Endothelial cell of umbilical vein (primary cell): ENCODE measurements at regions not wholly inside any gene's neighbourhood (a gene's known extent, or its start where the extent isn't known, plus 50 kb on each side); places are given as distances from the start of the nearest gene placed in this dataset.

Experiments used
- BruUV-seq: library from RNA; stranded (reverse); fragments of 400-500 nt; replicated peaks from 2 replicates; lab custom pipeline; 2021; lab: Mats Ljungman, UMichigan
- CTCF ChIA-PET: fragments of 300-600, 350-600 bp; sonication (Branson Sonifier 250); formaldehyde crosslinking; loops from one replicate; lab custom pipeline; 2021; ENCODE audit warnings: antibody characterized with exemption, inconsistent platforms; lab: Charles Lee
- POLR2A ChIA-PET: fragments of 300-600, 350-600 bp; sonication (Branson Sonifier 250); formaldehyde crosslinking; loops from one replicate; lab custom pipeline; 2021; ENCODE audit warnings: antibody characterized with exemption, inconsistent platforms; lab: Charles Lee
- DNase-seq: peaks from one replicate; pipeline ENCODE4 v3.0.0-alpha.2; 2011; ENCODE audit warnings: low read depth, low spot score
- FAIRE-seq: peaks from 2 replicates; lab custom pipeline; 2011; peaks lifted over from hg19 to GRCh38; lab: Jason Lieb, UNC
- H2AFZ ChIP-seq: 2 replicates; pipeline ENCODE4 v1.6.0; 2012; ENCODE audit warnings: low read depth, low read length, control low read depth, inconsistent platforms
- H3K27ac ChIP-seq: 2 replicates; pipeline ENCODE4 v1.5.1; 2011; ENCODE audit warnings: low read depth, mild to moderate bottlenecking, control low read depth, low read length, moderate library complexity; ENCODE audit not compliant: insufficient read depth
- H3K27me3 ChIP-seq, 2 experiments: 2 replicates each; pipeline versions ENCODE4 v1.6.0 to v1.6.1; 2011; ENCODE audit warnings: low read length in 2 of 2, mixed read lengths in 1 of 2; ENCODE audit not compliant: control insufficient read depth in 2 of 2, insufficient read depth in 2 of 2
- H3K36me3 ChIP-seq, 2 experiments: 2 replicates in 1 of 2; 3 replicates in 1 of 2; pipeline ENCODE4 v1.5.1; 2011; ENCODE audit warnings: low read length in 2 of 2, mild to moderate bottlenecking in 1 of 2, moderate library complexity in 1 of 2; ENCODE audit not compliant: control insufficient read depth in 2 of 2, insufficient read depth in 2 of 2; ENCODE audit errors: extremely low read depth in 1 of 2
- H3K4me1 ChIP-seq: 3 replicates; pipeline ENCODE4 v1.5.1; 2011; ENCODE audit warnings: mild to moderate bottlenecking, low read length; ENCODE audit not compliant: control insufficient read depth, insufficient read depth; ENCODE audit errors: extremely low read depth
- H3K4me2 ChIP-seq: 2 replicates; pipeline ENCODE4 v1.6.1; 2011; ENCODE audit warnings: low read length, control low read depth, mixed read lengths; ENCODE audit not compliant: insufficient read depth
- H3K4me3 ChIP-seq, 3 experiments: fragments of 200-600 bp in 1 of 3; sonication (generic), shearing (Covaris generic) in 1 of 3; replicated peaks in 1 of 3; 2 replicates each; pipeline ENCODE4 v1.5.1; 2011 to 2016; ENCODE audit warnings: control low read depth in 3 of 3, low read length in 3 of 3, mild to moderate bottlenecking in 2 of 3, inconsistent platforms in 1 of 3, low read depth in 1 of 3, moderate library complexity in 1 of 3; ENCODE audit not compliant: insufficient read depth in 1 of 3
- H3K79me2 ChIP-seq: 2 replicates; pipeline ENCODE4 v1.6.0; 2012; ENCODE audit warnings: low read length, inconsistent platforms; ENCODE audit not compliant: control insufficient read depth, insufficient read depth
- H3K9ac ChIP-seq: replicated peaks from 2 replicates; pipeline ENCODE3; 2011; ENCODE audit warnings: low read length, control low read depth; ENCODE audit not compliant: insufficient read depth; ENCODE audit errors: extremely low read depth
- H3K9me1 ChIP-seq: replicated peaks from 3 replicates; pipeline ENCODE4 v1.6.0; 2011; ENCODE audit warnings: mild to moderate bottlenecking, low read length; ENCODE audit not compliant: control insufficient read depth, insufficient read depth; ENCODE audit errors: extremely low read depth
- H3K9me3 ChIP-seq: replicated peaks from 2 replicates; pipeline ENCODE4 v1.5.1; 2012; ENCODE audit warnings: low read length, inconsistent platforms; ENCODE audit not compliant: control insufficient read depth, insufficient read depth
- H4K20me1 ChIP-seq: replicated peaks from 2 replicates; pipeline ENCODE3; 2011; ENCODE audit warnings: mild to moderate bottlenecking, low read length; ENCODE audit not compliant: control insufficient read depth, insufficient read depth; ENCODE audit errors: extremely low read depth
- CTCF ChIP-seq, 2 donors: IDR thresholded peaks; 1 replicate in 1 of 2; 2 replicates in 1 of 2; pipeline ENCODE4 v1.5.1; 2011; ENCODE audit warnings: low read length in 2 of 2, mild to moderate bottlenecking in 2 of 2, moderate library complexity in 2 of 2, control low read depth in 1 of 2, inconsistent platforms in 1 of 2, low read depth in 1 of 2; ENCODE audit not compliant: insufficient read depth in 1 of 2; ENCODE audit errors: extremely low read depth in 1 of 2
- EZH2 ChIP-seq: IDR thresholded peaks from 2 replicates; pipeline ENCODE4 v1.6.1; 2012; ENCODE audit warnings: borderline replicate concordance, low read depth, mild to moderate bottlenecking, moderate library complexity, low read length, inconsistent platforms; ENCODE audit not compliant: severe bottlenecking
- FOS ChIP-seq: IDR thresholded peaks from 2 replicates; pipeline ENCODE4 v1.6.1; 2011; ENCODE audit warnings: mild to moderate bottlenecking, low read length, moderate library complexity, borderline replicate concordance; ENCODE audit not compliant: insufficient read depth
- GATA2 ChIP-seq: IDR thresholded peaks from 2 replicates; pipeline ENCODE4 v1.7.0; 2011; ENCODE audit warnings: low read depth, mild to moderate bottlenecking, moderate library complexity, mixed read lengths, low read length; ENCODE audit not compliant: insufficient read length, insufficient read depth
- MYC ChIP-seq: IDR thresholded peaks from one replicate; pipeline ENCODE4 v1.6.1; 2011; ENCODE audit warnings: mild to moderate bottlenecking, low read depth, low read length
- POLR2A ChIP-seq: IDR thresholded peaks from 2 replicates; pipeline ENCODE4 v1.6.1; 2012; ENCODE audit warnings: low read depth, mild to moderate bottlenecking, control low read depth, low read length
- POLR2AphosphoS5 ChIP-seq: IDR thresholded peaks from 2 replicates; pipeline ENCODE4 v1.6.1; 2012; ENCODE audit warnings: low read depth, mild to moderate bottlenecking, control low read depth, low read length, moderate library complexity; ENCODE audit not compliant: insufficient read depth
- dilution Hi-C: fragments of 300-500 bp; cut with MboI; formaldehyde crosslinking; loops from one replicate; pipeline ENCODE4 v1.15.0; 2019; ENCODE audit warnings: low sequenced_read_pairs; ENCODE audit not compliant: extremely low pct_ligation_motif_present
- intact Hi-C: fragments of 100-400 bp; cut with micrococcal nuclease; formaldehyde crosslinking; loops from one replicate; pipeline ENCODE4 v1.10.0; 2022
- TF ChIP-seq, protein P1 (sequence below): IDR thresholded peaks from 2 replicates; pipeline ENCODE4 v1.6.1; 2011; ENCODE audit not compliant: insufficient read depth, insufficient read length

- TF ChIP-seq EZH2 (no peak), POLR2A (no peak), FOS (no peak), MYC (no peak), CTCF (IDR thresholded peaks at IDR 0.05; ENCODE audit: extremely low read depth in 1 of 2, insufficient read depth in 1 of 2, low read depth in 1 of 2, low read length in 2 of 2) (no peak), POLR2AphosphoS5 (no peak), GATA2 (no peak)
- TF ChIP-seq, protein P1, sequence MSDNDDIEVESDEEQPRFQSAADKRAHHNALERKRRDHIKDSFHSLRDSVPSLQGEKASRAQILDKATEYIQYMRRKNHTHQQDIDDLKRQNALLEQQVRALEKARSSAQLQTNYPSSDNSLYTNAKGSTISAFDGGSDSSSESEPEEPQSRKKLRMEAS, result no peak
- ChIA-PET POLR2A (no interaction called here), CTCF (interaction anchor here (1.0 to 2.2 kb wide), 6 partner anchors 9 to 743 kb away, joined by 3 to 7 read pairs (median 5); no protein-coding TSS in a partner anchor)
- Histone ChIP-seq H3K79me2 (no peaks in the 10 kb centered on the region), H3K4me1 (no peaks in the 10 kb centered on the region), H3K9ac (no peak overlapping the region), H3K9me3 (no peaks in the 10 kb centered on the region), H3K4me2 (no peak overlapping the region), H2AFZ (no peak overlapping the region), H4K20me1 (no peaks in the 10 kb centered on the region), H3K27me3 (peaks cover 1 to 2% of the 10 kb centered on the region in 2 experiments), H3K36me3 (no peaks in the 10 kb centered on the region), H3K4me3 (no peak overlapping the region), H3K27ac (no peak overlapping the region), H3K9me1 (no peaks in the 10 kb centered on the region)
- dilution Hi-C loops (no loop called here), intact Hi-C loops (no loop called here)
- FAIRE-seq (no peak), DNase-seq (no peak)
- no TSS peak for BruUV-seq
These were observed 351.1 kb downstream of the BMP4 start for GRCh38 chr14:53605562-53605961.
